WTC11 (cell line): ENCODE measurements at regions not wholly inside any gene's neighbourhood (a gene's known extent, or its start where the extent isn't known, plus 50 kb on each side); places are given as distances from the start of the nearest gene placed in this dataset.

ENCODE experiments used
- ATAC-seq: fragments of 200-7000 bp; cut with Tn5 transposase; 2 replicates; pipeline ENCODE4 v1.10.0; 2021; ENCODE audit warnings: mild to moderate bottlenecking, moderate library complexity
- CTCF ChIA-PET: fragments of 300-600 bp; sonication (Branson Sonifier 250); formaldehyde crosslinking; loops from one replicate; lab custom pipeline; 2021; ENCODE audit warnings: antibody characterized with exemption; lab: Charles Lee
- POLR2A ChIA-PET: fragments of 350-600 bp; sonication (Branson Sonifier 250); formaldehyde crosslinking; loops from one replicate; lab custom pipeline; 2021; ENCODE audit warnings: antibody characterized with exemption; lab: Charles Lee
- DNase-seq: peaks from one replicate; pipeline ENCODE4 v3.0.0; 2021; ENCODE audit warnings: low spot score
- H3K27ac Mint-ChIP-seq: 2 replicates; pipeline ENCODE4 v1.8.0; 2021; ENCODE audit warnings: mixed read lengths
- H3K27me3 Mint-ChIP-seq: 2 replicates; pipeline ENCODE4 v1.8.0; 2021; ENCODE audit warnings: low read depth, mild to moderate bottlenecking, moderate library complexity, mixed read lengths
- H3K36me3 Mint-ChIP-seq: 2 replicates; pipeline ENCODE4 v1.8.0; 2021; ENCODE audit warnings: mixed read lengths
- H3K4me1 Mint-ChIP-seq: 2 replicates; pipeline ENCODE4 v1.8.0; 2022; ENCODE audit warnings: mixed read lengths
- H3K4me3 Mint-ChIP-seq: 2 replicates; pipeline ENCODE4 v1.8.0; 2021; ENCODE audit warnings: mild to moderate bottlenecking, moderate library complexity, mixed read lengths
- H3K9me3 Mint-ChIP-seq: 2 replicates; pipeline ENCODE4 v1.8.0; 2021; ENCODE audit warnings: mixed read lengths
- ATF1 ChIP-seq: sonication (generic); formaldehyde crosslinking; IDR thresholded peaks from 2 replicates; pipeline ENCODE4 v1.8.1; 2023; ENCODE audit warnings: mild to moderate bottlenecking, moderate library complexity, missing genetic modification reagents
- CBFB ChIP-seq: sonication (generic); formaldehyde crosslinking; IDR thresholded peaks from 2 replicates; pipeline ENCODE4 v1.8.1; 2022; ENCODE audit warnings: mild to moderate bottlenecking, low read depth, missing genetic modification reagents
- E2F1 ChIP-seq: sonication (generic); formaldehyde crosslinking; IDR thresholded peaks from 2 replicates; pipeline ENCODE4 v1.8.0; 2022; ENCODE audit warnings: mild to moderate bottlenecking, missing genetic modification reagents
- ELF4 ChIP-seq: sonication (generic); formaldehyde crosslinking; IDR thresholded peaks from 2 replicates; pipeline ENCODE4 v1.8.1; 2022; ENCODE audit warnings: low read depth, mild to moderate bottlenecking, moderate library complexity, missing genetic modification reagents
- EMX1 ChIP-seq: fragments of 250-450 bp; sonication (Bioruptor Pico); IDR thresholded peaks from 2 replicates; pipeline ENCODE4 v1.8.0; 2021; ENCODE audit warnings: mild to moderate bottlenecking
- ETV6 ChIP-seq: sonication (generic); formaldehyde crosslinking; IDR thresholded peaks from 2 replicates; pipeline ENCODE4 v1.8.1; 2022; ENCODE audit warnings: mild to moderate bottlenecking, missing genetic modification reagents
- FOXJ3 ChIP-seq: sonication (generic); formaldehyde crosslinking; IDR thresholded peaks from 2 replicates; pipeline ENCODE4 v1.9.0; 2021; ENCODE audit warnings: missing genetic modification reagents, mild to moderate bottlenecking, borderline replicate concordance
- FOXK1 ChIP-seq: sonication (generic); formaldehyde crosslinking; IDR thresholded peaks from 2 replicates; pipeline ENCODE4 v1.8.0; 2022; ENCODE audit warnings: mild to moderate bottlenecking, moderate library complexity, missing genetic modification reagents
- FOXP4 ChIP-seq: sonication (generic); formaldehyde crosslinking; IDR thresholded peaks from 2 replicates; pipeline ENCODE4 v1.8.0; 2022; ENCODE audit warnings: mild to moderate bottlenecking, missing genetic modification reagents
- HMGA2 ChIP-seq: fragments of 250-450 bp; sonication (Bioruptor Pico); IDR thresholded peaks from 2 replicates; pipeline ENCODE4 v1.4.0; 2021; ENCODE audit warnings: mild to moderate bottlenecking, moderate library complexity
- MAX ChIP-seq: sonication (generic); formaldehyde crosslinking; IDR thresholded peaks from 2 replicates; pipeline ENCODE4 v1.8.0; 2022; ENCODE audit warnings: mild to moderate bottlenecking, missing genetic modification reagents
- NFE2L1 ChIP-seq: sonication (generic); formaldehyde crosslinking; IDR thresholded peaks from 2 replicates; pipeline ENCODE4 v1.8.1; 2023; ENCODE audit warnings: missing genetic modification reagents
- NR3C1 ChIP-seq: sonication (generic); formaldehyde crosslinking; conservative IDR thresholded peaks from 2 replicates; pipeline ENCODE4 v1.8.1; 2023; ENCODE audit warnings: low read depth, mild to moderate bottlenecking, missing genetic modification reagents
- STAT6 ChIP-seq: sonication (generic); formaldehyde crosslinking; conservative IDR thresholded peaks from 2 replicates; pipeline ENCODE4 v1.8.1; 2023; ENCODE audit warnings: mild to moderate bottlenecking, low read depth, missing genetic modification reagents, moderate library complexity
- TCF7 ChIP-seq: sonication (generic); formaldehyde crosslinking; IDR thresholded peaks from 2 replicates; pipeline ENCODE4 v1.8.0; 2022; ENCODE audit warnings: mild to moderate bottlenecking, low read depth, missing genetic modification reagents, moderate library complexity
- USF2 ChIP-seq: sonication (generic); formaldehyde crosslinking; IDR thresholded peaks from 2 replicates; pipeline ENCODE4 v1.8.1; 2023; ENCODE audit warnings: mild to moderate bottlenecking, missing genetic modification reagents, moderate library complexity
- ZMAT4 ChIP-seq: fragments of 250-450 bp; sonication (Bioruptor Pico); IDR thresholded peaks from 2 replicates; pipeline ENCODE4 v1.9.0; 2021; ENCODE audit warnings: mild to moderate bottlenecking
- ZNF219 ChIP-seq: sonication (generic); formaldehyde crosslinking; IDR thresholded peaks from 2 replicates; pipeline ENCODE4 v1.8.0; 2023; ENCODE audit warnings: missing genetic modification reagents, mild to moderate bottlenecking, borderline replicate concordance
- ZNF232 ChIP-seq: sonication (generic); formaldehyde crosslinking; IDR thresholded peaks from 2 replicates; pipeline ENCODE4 v1.8.0; 2022; ENCODE audit warnings: mild to moderate bottlenecking, missing genetic modification reagents
- ZNF317 ChIP-seq: sonication (generic); formaldehyde crosslinking; IDR thresholded peaks from 2 replicates; pipeline ENCODE4 v1.8.1; 2023; ENCODE audit warnings: low read depth, mild to moderate bottlenecking, moderate library complexity, missing genetic modification reagents, borderline replicate concordance
- ZNF396 ChIP-seq: fragments of 250-450 bp; sonication (Bioruptor Pico); IDR thresholded peaks from 2 replicates; pipeline ENCODE4 v1.8.0; 2021; ENCODE audit warnings: mild to moderate bottlenecking, moderate library complexity, borderline replicate concordance

- CTCF ChIA-PET: interaction anchor here (0.9 to 2.7 kb wide), 5 partner anchors 11 to 261 kb away, joined by 3 to 10 read pairs (median 7); partner anchors contain the start of gene NSG2
- no peaks in the 10 kb centered on the region for H3K36me3 Mint-ChIP-seq
- TF ChIP-seq FOXK1 (CRISPR knock-in tag) (no peak), HMGA2 (CRISPR knock-in tag) (no peak), ETV6 (CRISPR knock-in tag) (no peak), E2F1 (no peak), ZNF396 (CRISPR knock-in tag) (no peak), ZNF219 (CRISPR knock-in tag) (no peak), ZMAT4 (CRISPR knock-in tag) (no peak), MAX (CRISPR knock-in tag) (no peak), FOXP4 (CRISPR knock-in tag) (no peak), ATF1 (CRISPR knock-in tag) (no peak)
- H3K27ac Mint-ChIP-seq: no peak overlapping the region
- POLR2A ChIA-PET: no interaction called here
- peaks cover 8% of the 10 kb centered on the region for H3K27me3 Mint-ChIP-seq
- peaks cover 15% of the 10 kb centered on the region for H3K4me1 Mint-ChIP-seq
- ATAC-seq (no peak), DNase-seq (no peak)
- no peak overlapping the region for H3K4me3 Mint-ChIP-seq
- no peaks in the 10 kb centered on the region for H3K9me3 Mint-ChIP-seq
Observed at GRCh38 chr5:174306345-174307030, 261.0 kb downstream of the NSG2 start.

- CTCF ChIA-PET: interaction anchor here (0.7 to 2.1 kb wide), 4 partner anchors 10 to 261 kb away, joined by 3 to 7 read pairs (median 5); partner anchors contain the start of gene NSG2
- Mint-ChIP-seq H3K27me3 (peaks cover 8% of the 10 kb centered on the region), H3K4me1 (peaks cover 11% of the 10 kb centered on the region), H3K4me3 (no peak overlapping the region), H3K36me3 (no peaks in the 10 kb centered on the region), H3K27ac (no peak overlapping the region), H3K9me3 (no peaks in the 10 kb centered on the region)
- DNase-seq: no peak
- POLR2A ChIA-PET: no interaction called here
- TF ChIP-seq EMX1 (no peak), NFE2L1 (CRISPR knock-in tag) (no peak), ZNF317 (CRISPR knock-in tag) (no peak), TCF7 (no peak), USF2 (CRISPR knock-in tag) (no peak)
- ATAC-seq: 0 out of 2 replicates have a peak, but pooled peaks have one; percentile 28
Observed at GRCh38 chr5:174307031-174307408, 261.5 kb downstream of the NSG2 start.

GRCh38 chr5:174307656-174308271 is 262.3 kb downstream of the NSG2 start:
- Mint-ChIP-seq H3K4me1 (peaks cover 8% of the 10 kb centered on the region; the same call in 1 of the 2 replicates), H3K27ac (no peak overlapping the region), H3K4me3 (no peak overlapping the region), H3K36me3 (no peaks in the 10 kb centered on the region), H3K27me3 (peaks cover 13% of the 10 kb centered on the region), H3K9me3 (no peaks in the 10 kb centered on the region)
- ChIA-PET CTCF (interaction anchor here (0.7 to 5.4 kb wide), 4 partner anchors 10 to 262 kb away, joined by 3 to 148 read pairs (median 7); partner anchors contain the start of gene NSG2), POLR2A (no interaction called here)
- DNase-seq (no peak), ATAC-seq (no peak)
- TF ChIP-seq FOXJ3 (CRISPR knock-in tag): no peak
- no peak for TF ChIP-seq STAT6
- no peak for TF ChIP-seq NR3C1 (CRISPR knock-in tag)
- no peak for TF ChIP-seq ETV6 (CRISPR knock-in tag)
- no peak for TF ChIP-seq ELF4
- TF ChIP-seq CBFB (CRISPR knock-in tag): no peak
- no peak for TF ChIP-seq ZNF232 (CRISPR knock-in tag)
